Right lobe of liver (tissue), 4 donors: ENCODE measurements at regions not wholly inside any gene's neighbourhood (a gene's known extent, or its start where the extent isn't known, plus 50 kb on each side); places are given as distances from the start of the nearest gene placed in this dataset.
"Not testable (repeated sequence)": the region's sequence is repeated elsewhere in the genome, so short reads cannot be mapped to it uniquely, and the experiment has no call there.

Experiments used
- POLR2A ChIP-seq: fragments of 450-650 bp; IDR thresholded peaks from one replicate; pipeline ENCODE4 v1.6.1; 2017; ENCODE audit warnings: antibody characterized with exemption, mild to moderate bottlenecking
- TF ChIP-seq, protein P1 (sequence below), 4 donors: fragments of 200-600 bp in 3 of 4; fragments of 450-650 bp in 1 of 4; IDR thresholded peaks; one replicate each; pipeline versions ENCODE4 v1.5.1 to v1.8.0; 2016 to 2022; ENCODE audit warnings: antibody characterized with exemption in 4 of 4, mild to moderate bottlenecking in 2 of 4
- donor health status: DM: no; HTN: no; CAD: no.
- donor health status: DM: no; HTN: no; CAD: no.
- donor health status: DM: no; HTN: yes; CAD: no.

DNA sequence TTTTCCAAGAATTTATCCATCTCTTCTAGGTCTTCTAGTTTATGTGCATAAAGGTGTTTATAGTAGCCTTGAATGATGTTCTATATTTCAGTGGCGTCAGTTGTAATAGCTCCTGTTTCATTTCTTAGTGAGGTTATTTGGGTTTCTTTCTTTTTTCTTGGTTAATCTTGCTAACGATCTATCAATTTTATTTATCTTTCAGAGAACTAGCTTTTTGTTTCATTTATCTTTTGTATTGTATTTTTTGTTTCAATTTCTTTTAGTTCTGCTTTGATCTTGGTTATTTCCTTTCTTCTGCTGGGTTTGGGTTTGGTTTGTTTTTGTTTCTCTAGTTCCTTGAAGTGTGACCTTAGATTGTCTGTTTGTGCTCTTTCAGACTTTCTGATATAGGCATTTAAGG lies 133.0 kb downstream of the KLF8 start:
- TF ChIP-seq, protein P1, sequence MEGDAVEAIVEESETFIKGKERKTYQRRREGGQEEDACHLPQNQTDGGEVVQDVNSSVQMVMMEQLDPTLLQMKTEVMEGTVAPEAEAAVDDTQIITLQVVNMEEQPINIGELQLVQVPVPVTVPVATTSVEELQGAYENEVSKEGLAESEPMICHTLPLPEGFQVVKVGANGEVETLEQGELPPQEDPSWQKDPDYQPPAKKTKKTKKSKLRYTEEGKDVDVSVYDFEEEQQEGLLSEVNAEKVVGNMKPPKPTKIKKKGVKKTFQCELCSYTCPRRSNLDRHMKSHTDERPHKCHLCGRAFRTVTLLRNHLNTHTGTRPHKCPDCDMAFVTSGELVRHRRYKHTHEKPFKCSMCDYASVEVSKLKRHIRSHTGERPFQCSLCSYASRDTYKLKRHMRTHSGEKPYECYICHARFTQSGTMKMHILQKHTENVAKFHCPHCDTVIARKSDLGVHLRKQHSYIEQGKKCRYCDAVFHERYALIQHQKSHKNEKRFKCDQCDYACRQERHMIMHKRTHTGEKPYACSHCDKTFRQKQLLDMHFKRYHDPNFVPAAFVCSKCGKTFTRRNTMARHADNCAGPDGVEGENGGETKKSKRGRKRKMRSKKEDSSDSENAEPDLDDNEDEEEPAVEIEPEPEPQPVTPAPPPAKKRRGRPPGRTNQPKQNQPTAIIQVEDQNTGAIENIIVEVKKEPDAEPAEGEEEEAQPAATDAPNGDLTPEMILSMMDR (IDR thresholded peaks at IDR 0.05): not testable (repeated sequence)
- TF ChIP-seq POLR2A: not testable (repeated sequence)
